ENCODE measurements at regions not wholly inside any gene's neighbourhood (a gene's known extent, or its start where the extent isn't known, plus 50 kb on each side); places are given as distances from the start of the nearest gene placed in this dataset.

GRCh38 chr1:60503266-60503925 lies 429.8 kb upstream of the C1orf87 start:
- no peak for ATAC-seq
- TF ChIP-seq SRF (IDR thresholded peaks at IDR 0.05; ENCODE audit: low read depth) = no peak
- TF ChIP-seq, protein P1, sequence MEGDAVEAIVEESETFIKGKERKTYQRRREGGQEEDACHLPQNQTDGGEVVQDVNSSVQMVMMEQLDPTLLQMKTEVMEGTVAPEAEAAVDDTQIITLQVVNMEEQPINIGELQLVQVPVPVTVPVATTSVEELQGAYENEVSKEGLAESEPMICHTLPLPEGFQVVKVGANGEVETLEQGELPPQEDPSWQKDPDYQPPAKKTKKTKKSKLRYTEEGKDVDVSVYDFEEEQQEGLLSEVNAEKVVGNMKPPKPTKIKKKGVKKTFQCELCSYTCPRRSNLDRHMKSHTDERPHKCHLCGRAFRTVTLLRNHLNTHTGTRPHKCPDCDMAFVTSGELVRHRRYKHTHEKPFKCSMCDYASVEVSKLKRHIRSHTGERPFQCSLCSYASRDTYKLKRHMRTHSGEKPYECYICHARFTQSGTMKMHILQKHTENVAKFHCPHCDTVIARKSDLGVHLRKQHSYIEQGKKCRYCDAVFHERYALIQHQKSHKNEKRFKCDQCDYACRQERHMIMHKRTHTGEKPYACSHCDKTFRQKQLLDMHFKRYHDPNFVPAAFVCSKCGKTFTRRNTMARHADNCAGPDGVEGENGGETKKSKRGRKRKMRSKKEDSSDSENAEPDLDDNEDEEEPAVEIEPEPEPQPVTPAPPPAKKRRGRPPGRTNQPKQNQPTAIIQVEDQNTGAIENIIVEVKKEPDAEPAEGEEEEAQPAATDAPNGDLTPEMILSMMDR (IDR thresholded peaks at IDR 0.05 in 2 of 3, conservative IDR thresholded peaks at IDR 0.05 in 1 of 3; ENCODE audit: borderline replicate concordance in 1 of 3, insufficient read depth in 1 of 3, low read depth in 2 of 3, low read length in 2 of 3) = no peak

DNA sequence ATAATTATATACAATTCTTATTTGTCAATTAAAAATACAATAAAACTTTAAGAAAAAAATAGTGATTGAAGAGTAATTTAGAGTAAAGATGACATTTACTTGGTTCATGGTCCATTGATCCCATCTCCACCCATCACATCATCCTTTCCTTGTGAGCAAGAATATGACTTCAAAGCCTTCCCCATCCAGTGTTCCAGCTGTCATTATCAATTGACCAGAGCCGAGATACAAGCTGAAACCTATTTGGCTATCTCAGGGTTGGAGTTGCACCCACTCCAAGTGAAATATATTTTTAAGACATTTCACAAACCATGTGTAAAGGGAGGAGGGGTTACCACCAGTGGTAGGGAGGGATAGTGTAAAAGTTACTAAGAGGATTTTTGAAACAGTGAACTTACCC lies 428.9 kb upstream of the C1orf87 start:
- DNase-seq (ENCODE audit: low read depth, low spot score) (no peak), ATAC-seq (no peak)
- H3K36me3 ChIP-seq (ENCODE audit: control insufficient read depth in 1 of 2, insufficient read depth in 2 of 2, low read length in 2 of 2) = no peaks in the 10 kb centered on the region
- no peak overlapping the region for H3K27ac ChIP-seq (ENCODE audit: low read depth, low read length)
- no peaks in the 10 kb centered on the region for H3K9me2 ChIP-seq (ENCODE audit: insufficient read depth)
- no TSS peak for BruUV-seq (replicated peaks)
- RAD21 ChIA-PET (ENCODE audit: low non-redundant PET in 1 of 2, low total read pairs in 2 of 2, uncharacterized antibody in 2 of 2, unreplicated experiment in 2 of 2) = no interaction called here
- POLR2A ChIA-PET = no interaction called here
- H3K79me2 ChIP-seq (ENCODE audit: insufficient read depth, low read length) = no peaks in the 10 kb centered on the region
- H3K9ac ChIP-seq (ENCODE audit: low read length) = no peak overlapping the region
- H4K20me1 ChIP-seq (ENCODE audit: insufficient read depth) = no peaks in the 10 kb centered on the region
- H3K4me2 ChIP-seq (ENCODE audit: low read length) = no peak overlapping the region
- intact Hi-C loops (cut with micrococcal nuclease) = no loop called here
- CTCF ChIA-PET = no interaction called here
- H2AFZ ChIP-seq (ENCODE audit: low read depth, low read length, poor library complexity, severe bottlenecking) = no peak overlapping the region
- no peak overlapping the region for H3K4me3 ChIP-seq (replicated peaks in 1 of 2; ENCODE audit: low read depth in 1 of 2, low read length in 2 of 2)
- H3K9me3 ChIP-seq (ENCODE audit: control insufficient read depth in 1 of 2, insufficient read depth in 1 of 2, low read depth in 1 of 2, low read length in 2 of 2) = no peaks in the 10 kb centered on the region
- H3K27me3 ChIP-seq (ENCODE audit: insufficient read depth, low read length) = no peaks in the 10 kb centered on the region
- no peaks in the 10 kb centered on the region for H3K4me1 ChIP-seq (ENCODE audit: control insufficient read depth in 1 of 2, insufficient read depth in 2 of 2, low read length in 2 of 2)
- TF ChIP-seq EZH2 (IDR thresholded peaks at IDR 0.05) (no peak), POLR2A (IDR thresholded peaks at IDR 0.05; ENCODE audit: borderline replicate concordance, extremely low read depth, insufficient read depth, insufficient read length) (no peak), FOSL1 (IDR thresholded peaks at IDR 0.05; ENCODE audit: low read depth) (no peak), EGR1 (IDR thresholded peaks at IDR 0.05; ENCODE audit: low read depth) (no peak), EZH2phosphoT487 (IDR thresholded peaks at IDR 0.05; ENCODE audit: borderline replicate concordance) (no peak), YY1 (IDR thresholded peaks at IDR 0.05; ENCODE audit: extremely low read depth, insufficient replicate concordance, low read depth, low read length) (no peak), POLR2AphosphoS5 (IDR thresholded peaks at IDR 0.05; ENCODE audit: low read depth, low read length) (no peak), ZNF274 (IDR thresholded peaks at IDR 0.05; ENCODE audit: low read depth, low read length) (no peak), SRF (IDR thresholded peaks at IDR 0.05; ENCODE audit: low read depth) (no peak)
- TF ChIP-seq, protein P1 (IDR thresholded peaks at IDR 0.05 in 2 of 3, conservative IDR thresholded peaks at IDR 0.05 in 1 of 3; ENCODE audit: borderline replicate concordance in 1 of 3, insufficient read depth in 1 of 3, low read depth in 2 of 3, low read length in 2 of 3) = no peak
- TF ChIP-seq, protein P2, sequence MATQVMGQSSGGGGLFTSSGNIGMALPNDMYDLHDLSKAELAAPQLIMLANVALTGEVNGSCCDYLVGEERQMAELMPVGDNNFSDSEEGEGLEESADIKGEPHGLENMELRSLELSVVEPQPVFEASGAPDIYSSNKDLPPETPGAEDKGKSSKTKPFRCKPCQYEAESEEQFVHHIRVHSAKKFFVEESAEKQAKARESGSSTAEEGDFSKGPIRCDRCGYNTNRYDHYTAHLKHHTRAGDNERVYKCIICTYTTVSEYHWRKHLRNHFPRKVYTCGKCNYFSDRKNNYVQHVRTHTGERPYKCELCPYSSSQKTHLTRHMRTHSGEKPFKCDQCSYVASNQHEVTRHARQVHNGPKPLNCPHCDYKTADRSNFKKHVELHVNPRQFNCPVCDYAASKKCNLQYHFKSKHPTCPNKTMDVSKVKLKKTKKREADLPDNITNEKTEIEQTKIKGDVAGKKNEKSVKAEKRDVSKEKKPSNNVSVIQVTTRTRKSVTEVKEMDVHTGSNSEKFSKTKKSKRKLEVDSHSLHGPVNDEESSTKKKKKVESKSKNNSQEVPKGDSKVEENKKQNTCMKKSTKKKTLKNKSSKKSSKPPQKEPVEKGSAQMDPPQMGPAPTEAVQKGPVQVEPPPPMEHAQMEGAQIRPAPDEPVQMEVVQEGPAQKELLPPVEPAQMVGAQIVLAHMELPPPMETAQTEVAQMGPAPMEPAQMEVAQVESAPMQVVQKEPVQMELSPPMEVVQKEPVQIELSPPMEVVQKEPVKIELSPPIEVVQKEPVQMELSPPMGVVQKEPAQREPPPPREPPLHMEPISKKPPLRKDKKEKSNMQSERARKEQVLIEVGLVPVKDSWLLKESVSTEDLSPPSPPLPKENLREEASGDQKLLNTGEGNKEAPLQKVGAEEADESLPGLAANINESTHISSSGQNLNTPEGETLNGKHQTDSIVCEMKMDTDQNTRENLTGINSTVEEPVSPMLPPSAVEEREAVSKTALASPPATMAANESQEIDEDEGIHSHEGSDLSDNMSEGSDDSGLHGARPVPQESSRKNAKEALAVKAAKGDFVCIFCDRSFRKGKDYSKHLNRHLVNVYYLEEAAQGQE (IDR thresholded peaks at IDR 0.05; ENCODE audit: low read depth) = no peak

More at GRCh38 chr1:60503266-60503925, 429.8 kb upstream of the C1orf87 start:
- intact Hi-C loops (cut with micrococcal nuclease) = no loop called here
- no peak overlapping the region for H3K4me3 ChIP-seq (replicated peaks in 1 of 2; ENCODE audit: low read depth in 1 of 2, low read length in 2 of 2)
- H4K20me1 ChIP-seq (ENCODE audit: insufficient read depth) = no peaks in the 10 kb centered on the region
- no peaks in the 10 kb centered on the region for H3K4me1 ChIP-seq (ENCODE audit: control insufficient read depth in 1 of 2, insufficient read depth in 2 of 2, low read length in 2 of 2)
- no peak for DNase-seq (ENCODE audit: low read depth, low spot score)
- no peak overlapping the region for H3K4me2 ChIP-seq (ENCODE audit: low read length)
- H3K9me2 ChIP-seq (ENCODE audit: insufficient read depth) = no peaks in the 10 kb centered on the region
- ChIA-PET CTCF (no interaction called here), POLR2A (no interaction called here), RAD21 (ENCODE audit: low non-redundant PET in 1 of 2, low total read pairs in 2 of 2, uncharacterized antibody in 2 of 2, unreplicated experiment in 2 of 2) (no interaction called here)
- no peaks in the 10 kb centered on the region for H3K36me3 ChIP-seq (ENCODE audit: control insufficient read depth in 1 of 2, insufficient read depth in 2 of 2, low read length in 2 of 2)
- BruUV-seq (replicated peaks) = no TSS peak
- H2AFZ ChIP-seq (ENCODE audit: low read depth, low read length, poor library complexity, severe bottlenecking) = no peak overlapping the region
- H3K9me3 ChIP-seq (ENCODE audit: control insufficient read depth in 1 of 2, insufficient read depth in 1 of 2, low read depth in 1 of 2, low read length in 2 of 2) = no peaks in the 10 kb centered on the region
- no peak overlapping the region for H3K9ac ChIP-seq (ENCODE audit: low read length)
- H3K79me2 ChIP-seq (ENCODE audit: insufficient read depth, low read length) = no peaks in the 10 kb centered on the region
- H3K27me3 ChIP-seq (ENCODE audit: insufficient read depth, low read length) = no peaks in the 10 kb centered on the region
- no peak overlapping the region for H3K27ac ChIP-seq (ENCODE audit: low read depth, low read length)

Measured in HCT116 (cell line).